Loucy (cell line): ENCODE measurements at regions not wholly inside any gene's neighbourhood (a gene's known extent, or its start where the extent isn't known, plus 50 kb on each side); places are given as distances from the start of the nearest gene placed in this dataset.

Source experiments
- CTCF ChIP-seq: fragments of 200-600 bp; sonication (generic); conservative IDR thresholded peaks from 2 replicates; pipeline ENCODE4 v1.5.1; 2014; ENCODE audit warnings: mild to moderate bottlenecking, antibody characterized with exemption, low read length
- EZH2phosphoT487 ChIP-seq: fragments of 200-600 bp; IDR thresholded peaks from 2 replicates; pipeline ENCODE4 v1.6.1; 2018; ENCODE audit warnings: antibody characterized with exemption, mild to moderate bottlenecking, moderate library complexity, borderline replicate concordance

GRCh38 chr18:1481577-1481976 lies 576.9 kb downstream of the ADCYAP1 start:
- TF ChIP-seq CTCF (no peak), EZH2phosphoT487 (no peak)
